Pancreas (tissue), 10 donors: ENCODE measurements at regions not wholly inside any gene's neighbourhood (a gene's known extent, or its start where the extent isn't known, plus 50 kb on each side); places are given as distances from the start of the nearest gene placed in this dataset.

Experiments used
- ATAC-seq, 4 donors: fragments of 200-7000 bp; cut with Tn5 transposase; one replicate each; pipeline versions ENCODE4 v1.8.0 to v1.9.1; 2020; ENCODE audit warnings: mild to moderate bottlenecking in 4 of 4, moderate library complexity in 4 of 4
- DNase-seq, 6 donors: peaks; one replicate each; pipeline ENCODE4 v3.0.0-alpha.2; 2020
- FAIRE-seq: peaks from 2 replicates; lab custom pipeline; 2012; peaks lifted over from hg19 to GRCh38; lab: Jason Lieb, UNC
- H3K27ac ChIP-seq, 4 donors: fragments of 200-600 bp; sonication (generic); 1 replicate in 3 of 4; 2 replicates in 1 of 4; pipeline versions ENCODE4 v1.5.0 to v1.8.0; 2020
- H3K27me3 ChIP-seq, 4 donors: fragments of 200-600 bp; one replicate each; pipeline ENCODE4 v1.8.0; 2021
- H3K36me3 ChIP-seq, 3 donors: fragments of 200-600 bp; sonication (generic) in 1 of 3; one replicate each; pipeline versions ENCODE4 v1.5.0 to v1.8.0; 2020 to 2021
- H3K4me1 ChIP-seq, 3 donors: fragments of 200-600 bp; one replicate each; pipeline ENCODE4 v1.8.0; 2021
- H3K4me3 ChIP-seq, 4 donors: fragments of 200-600 bp; sonication (generic) in 2 of 4; one replicate each; pipeline versions ENCODE4 v1.5.0 to v1.8.0; 2020 to 2021
- H3K9me3 ChIP-seq, 4 donors: fragments of 200-600 bp; one replicate each; pipeline ENCODE4 v1.8.0; 2021
- CTCF ChIP-seq, 4 donors: fragments of 200-600 bp; sonication (generic) in 3 of 4; IDR thresholded peaks; one replicate each; pipeline versions ENCODE4 v1.5.0 to v1.8.0; 2021; ENCODE audit warnings: antibody characterized with exemption in 4 of 4
- WGBS, 2 donors: extraction: QIAGEN DNeasy Blood & Tissue Kit; methylation state at CpG; one replicate each; pipeline ENCODE4 v1.1.7; 2013; 5-methylcytosine and 5-hydroxymethylcytosine counted together
- intact Hi-C, 3 donors: fragments of 100-400 bp; cut with DNase I; formaldehyde crosslinking; loops; one replicate each; pipeline versions ENCODE4 v1.11.1 to v1.14.2; 2022
- donor health status: healthy with polysubstance abuse.
- donor health status: DM: no; HTN: no; CAD: no; lungs with moderate emphysema.
- donor health status: DM: no; HTN: no; CAD: no.
- donor health status: control.
- donor health status: control.
- donor health status: Bipolar disorder and iron deficiency.
- donor health status: DM: yes; HTN: yes; CAD: no.
- donor health status: DM: no; HTN: no; CAD: no.
- donor health status: DM: no; HTN: no; CAD: no.
- donor health status: DM: yes; HTN: yes; CAD: no.

- Histone ChIP-seq H3K36me3 (no peaks in the 10 kb centered on the region), H3K4me1 (no peaks in the 10 kb centered on the region), H3K4me3 (no peak overlapping the region), H3K9me3 (no peaks in the 10 kb centered on the region), H3K27me3 (no peaks in the 10 kb centered on the region), H3K27ac (no peak overlapping the region)
- DNase-seq = no peak
- intact Hi-C loops = no loop called here
- FAIRE-seq = no peak
- 81 to 95% methylated on average over 2 of the region's 2 CpGs for WGBS, 2 donors
- no peak for ATAC-seq
- TF ChIP-seq CTCF (IDR thresholded peaks at IDR 0.05) = no peak
These were observed 377.9 kb upstream of the PMFBP1 start for GRCh38 chr16:72549878-72550277.

GRCh38 chr16:72542102-72542501, 370.1 kb upstream of the PMFBP1 start:
- Histone ChIP-seq H3K4me1 (no peaks in the 10 kb centered on the region), H3K27me3 (no peaks in the 10 kb centered on the region), H3K27ac (no peak overlapping the region), H3K36me3 (no peaks in the 10 kb centered on the region), H3K4me3 (no peak overlapping the region), H3K9me3 (no peaks in the 10 kb centered on the region)
- WGBS, 2 donors = 98 to 100% methylated on average over 2 of the region's 2 CpGs
- DNase-seq (no peak), FAIRE-seq (no peak), ATAC-seq (no peak)
- no peak for TF ChIP-seq CTCF (IDR thresholded peaks at IDR 0.05)
- intact Hi-C loops = no loop called here

- intact Hi-C loops = no loop called here
- DNase-seq (no peak), FAIRE-seq (no peak), ATAC-seq (no peak)
- Histone ChIP-seq H3K36me3 (no peaks in the 10 kb centered on the region), H3K4me3 (no peak overlapping the region), H3K9me3 (no peaks in the 10 kb centered on the region), H3K27me3 (no peaks in the 10 kb centered on the region), H3K4me1 (no peaks in the 10 kb centered on the region), H3K27ac (no peak overlapping the region)
- no peak for TF ChIP-seq CTCF (IDR thresholded peaks at IDR 0.05)
These were observed 365.7 kb upstream of the PMFBP1 start for GRCh38 chr16:72537664-72538063.

GRCh38 chr16:72536723-72537435, 364.9 kb upstream of the PMFBP1 start:
- Histone ChIP-seq H3K27me3 (no peaks in the 10 kb centered on the region), H3K4me3 (no peak overlapping the region), H3K9me3 (no peaks in the 10 kb centered on the region), H3K4me1 (no peaks in the 10 kb centered on the region), H3K27ac (no peak overlapping the region), H3K36me3 (no peaks in the 10 kb centered on the region)
- FAIRE-seq (no peak), ATAC-seq (no peak), DNase-seq (no peak)
- no peak for TF ChIP-seq CTCF (IDR thresholded peaks at IDR 0.05)
- 88 to 92% methylated on average over 2 of the region's 2 CpGs for WGBS, 2 donors
- intact Hi-C loops = no loop called here

- intact Hi-C loops = no loop called here
- WGBS, 2 donors = 81 to 83% methylated on average over 9 of the region's 9 CpGs
- no peak for DNase-seq
- Histone ChIP-seq H3K36me3 (no peaks in the 10 kb centered on the region), H3K27me3 (no peaks in the 10 kb centered on the region), H3K9me3 (no peaks in the 10 kb centered on the region), H3K4me3 (no peak overlapping the region), H3K27ac (no peak overlapping the region), H3K4me1 (no peaks in the 10 kb centered on the region)
- no peak for TF ChIP-seq CTCF (IDR thresholded peaks at IDR 0.05)
- no peak for ATAC-seq
- FAIRE-seq = no peak
These were observed 361.0 kb upstream of the PMFBP1 start for GRCh38 chr16:72532906-72533410.
